Aorta (tissue), 5 donors: ENCODE measurements at regions not wholly inside any gene's neighbourhood (a gene's known extent, or its start where the extent isn't known, plus 50 kb on each side); places are given as distances from the start of the nearest gene placed in this dataset.

ENCODE experiments used
- ATAC-seq: fragments of 200-7000 bp; cut with Tn5 transposase; one replicate; pipeline ENCODE4 v1.9.1; 2022; ENCODE audit warnings: moderate library complexity; ENCODE audit not compliant: low FRiP score
- DNase-seq, 2 donors: peaks; one replicate each; pipeline ENCODE4 v3.0.0-alpha.2; 2020
- H3K27ac ChIP-seq, 2 donors: one replicate each; pipeline ENCODE4 v1.5.1; 2013; ENCODE audit warnings: low read length in 2 of 2, mild to moderate bottlenecking in 2 of 2, moderate library complexity in 2 of 2, control low read depth in 1 of 2, inconsistent platforms in 1 of 2, low read depth in 1 of 2
- H3K27me3 ChIP-seq, 2 donors: one replicate each; pipeline ENCODE4 v1.6.1; 2013; ENCODE audit warnings: control low read depth in 1 of 2, low read length in 1 of 2, mild to moderate bottlenecking in 1 of 2, moderate library complexity in 1 of 2; ENCODE audit not compliant: insufficient read depth in 2 of 2, control insufficient read depth in 1 of 2
- H3K36me3 ChIP-seq, 2 donors: one replicate each; pipeline ENCODE4 v1.6.1; 2013; ENCODE audit warnings: control low read depth in 1 of 2, low read length in 1 of 2, mild to moderate bottlenecking in 1 of 2; ENCODE audit not compliant: insufficient read depth in 2 of 2, control insufficient read depth in 1 of 2
- H3K4me1 ChIP-seq, 2 donors: one replicate each; pipeline ENCODE4 v1.6.1; 2013; ENCODE audit warnings: low read length in 2 of 2, control low read depth in 1 of 2, mild to moderate bottlenecking in 1 of 2, moderate library complexity in 1 of 2; ENCODE audit not compliant: insufficient read depth in 2 of 2, control insufficient read depth in 1 of 2
- H3K4me3 ChIP-seq, 2 donors: one replicate each; pipeline ENCODE4 v1.5.1; 2013; ENCODE audit warnings: low read length in 2 of 2, control low read depth in 1 of 2, mild to moderate bottlenecking in 1 of 2
- H3K9me3 ChIP-seq: one replicate; pipeline ENCODE4 v1.6.1; 2013; ENCODE audit warnings: mild to moderate bottlenecking, low read length; ENCODE audit not compliant: control insufficient read depth
- WGBS, 2 donors: extraction: QIAGEN DNeasy Blood & Tissue Kit; methylation state at CpG; one replicate each; pipeline ENCODE4 v1.1.7; 2013; 5-methylcytosine and 5-hydroxymethylcytosine counted together
- intact Hi-C, 2 donors: fragments of 100-400 bp; cut with DNase I; formaldehyde crosslinking; loops; one replicate each; pipeline versions ENCODE4 v1.14.2 to v1.15.0; 2022
- donor health status: healthy with polysubstance abuse.
- donor health status: Bipolar disorder and iron deficiency.
- donor health status: DM: no; HTN: no; CAD: no.
- donor health status: DM: no; HTN: no; CAD: no.
- donor health status: DM: yes; HTN: yes; CAD: no.

GRCh38 chr18:57961411-57961810 is 82.6 kb upstream of the NEDD4L start:
- H3K4me3 ChIP-seq: no peak overlapping the region
- no peaks in the 10 kb centered on the region for H3K4me1 ChIP-seq
- intact Hi-C loops: no loop called here
- no peaks in the 10 kb centered on the region for H3K27me3 ChIP-seq
- H3K36me3 ChIP-seq: no peaks in the 10 kb centered on the region
- no peaks in the 10 kb centered on the region for H3K9me3 ChIP-seq
- DNase-seq (no peak), ATAC-seq (no peak)
- H3K27ac ChIP-seq: no peak overlapping the region

GRCh38 chr18:57959278-57959677 is 84.7 kb upstream of the NEDD4L start:
- Histone ChIP-seq H3K9me3 (no peaks in the 10 kb centered on the region), H3K4me3 (no peak overlapping the region), H3K27me3 (no peaks in the 10 kb centered on the region), H3K36me3 (no peaks in the 10 kb centered on the region), H3K27ac (no peak overlapping the region), H3K4me1 (no peaks in the 10 kb centered on the region)
- 39% methylated on average over 3 of the region's 3 CpGs for whole genome bisulfite sequencing, 2 donors
- no peak for ATAC-seq
- intact Hi-C loops: no loop called here
- DNase-seq: no peak

DNA sequence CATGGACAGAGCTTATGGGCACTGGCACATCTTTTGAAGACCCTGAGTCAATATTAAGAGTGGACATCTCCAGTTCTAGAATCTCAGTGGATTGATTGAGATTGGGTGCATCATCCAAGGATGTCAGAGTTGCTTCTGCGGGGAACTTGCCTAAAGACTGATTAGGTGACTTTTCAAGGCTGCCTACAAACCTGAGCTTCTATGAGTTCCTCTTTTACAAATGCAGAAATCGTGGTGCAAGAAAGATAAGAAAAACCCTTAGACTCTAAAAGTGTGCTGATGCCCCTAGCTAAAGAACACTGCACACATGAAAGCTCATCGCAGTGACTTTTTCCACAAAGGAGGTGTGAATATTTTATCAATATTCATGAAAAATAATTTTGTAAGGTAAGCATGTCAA is 86.8 kb upstream of the NEDD4L start:
- DNase-seq (no peak), ATAC-seq (no peak)
- H3K27me3 ChIP-seq: no peaks in the 10 kb centered on the region
- WGBS, 2 donors: 86 to 92% methylated on average over 3 of the region's 3 CpGs
- H3K4me1 ChIP-seq: no peaks in the 10 kb centered on the region
- no peak overlapping the region for H3K4me3 ChIP-seq
- no peaks in the 10 kb centered on the region for H3K36me3 ChIP-seq
- H3K27ac ChIP-seq: no peak overlapping the region
- intact Hi-C loops: no loop called here
- H3K9me3 ChIP-seq: no peaks in the 10 kb centered on the region

- Histone ChIP-seq H3K36me3 (no peaks in the 10 kb centered on the region), H3K9me3 (no peaks in the 10 kb centered on the region), H3K27me3 (no peaks in the 10 kb centered on the region), H3K4me3 (no peak overlapping the region), H3K4me1 (peaks cover 0 to 2% of the 10 kb centered on the region in 2 donors), H3K27ac (no peak overlapping the region)
- 76 to 79% methylated on average over 3 of the region's 3 CpGs for whole genome bisulfite sequencing, 2 donors
- ATAC-seq: no peak
- no peak for DNase-seq
- intact Hi-C loops: no loop called here
Observed at GRCh38 chr18:57956491-57956890, 87.5 kb upstream of the NEDD4L start.

DNA sequence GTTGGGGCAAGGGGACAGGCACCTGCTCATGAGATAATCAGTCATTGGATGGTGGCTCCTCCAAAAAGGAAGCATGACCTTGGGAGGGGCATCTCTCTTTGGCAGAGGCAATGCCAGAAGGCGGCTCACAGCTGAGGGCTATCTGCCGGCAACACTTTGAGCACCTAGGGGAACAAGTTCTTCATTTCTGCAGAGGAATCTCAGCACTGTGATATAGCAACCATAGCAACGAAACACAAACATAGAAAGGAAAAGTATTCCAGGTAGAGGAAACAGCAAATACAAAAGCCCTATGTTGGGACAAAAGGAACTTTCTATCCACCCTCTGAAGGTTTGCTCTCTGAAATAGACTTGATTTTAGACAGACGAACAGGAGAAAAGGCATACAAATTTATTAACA is 89.1 kb upstream of the NEDD4L start:
- no peak overlapping the region for H3K27ac ChIP-seq

DNA sequence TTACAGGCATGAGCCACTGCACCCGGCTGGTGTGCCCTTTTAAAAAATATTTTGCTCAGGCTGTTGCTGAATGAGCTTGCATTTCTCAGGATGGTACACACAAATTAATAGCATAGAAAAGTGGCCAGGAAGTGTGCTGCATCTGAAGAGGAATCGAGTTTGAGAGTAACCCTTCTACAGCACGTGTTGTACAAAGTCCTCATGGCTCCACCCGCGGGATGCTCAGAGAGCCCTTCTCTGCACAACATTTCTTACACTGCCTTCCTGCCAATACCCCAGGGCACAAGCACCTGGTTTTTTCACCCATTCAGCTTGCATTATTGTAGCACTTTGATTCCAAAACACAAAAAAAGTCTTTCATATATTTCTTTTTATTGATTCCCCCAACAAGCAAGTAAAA is 90.1 kb upstream of the NEDD4L start:
- intact Hi-C loops: no loop called here
- H3K9me3 ChIP-seq: no peaks in the 10 kb centered on the region
- H3K36me3 ChIP-seq: no peaks in the 10 kb centered on the region
- no peak for ATAC-seq
- H3K27ac ChIP-seq: no peak overlapping the region
- 86 to 88% methylated on average over 5 of the region's 5 CpGs for WGBS, 2 donors
- no peaks in the 10 kb centered on the region for H3K27me3 ChIP-seq
- no peak for DNase-seq
- no peak overlapping the region for H3K4me3 ChIP-seq
- H3K4me1 ChIP-seq: peaks cover 0 to 2% of the 10 kb centered on the region in 2 donors

More for the DNA sequence above, 89.1 kb upstream of the NEDD4L start:
- no peak for DNase-seq
- WGBS, 2 donors: 93 to 95% methylated on average over 4 of the region's 4 CpGs
- Histone ChIP-seq H3K36me3 (no peaks in the 10 kb centered on the region), H3K4me3 (no peak overlapping the region), H3K27me3 (no peaks in the 10 kb centered on the region), H3K9me3 (no peaks in the 10 kb centered on the region), H3K4me1 (peaks cover 0 to 2% of the 10 kb centered on the region in 2 donors)
- intact Hi-C loops: no loop called here
- no peak for ATAC-seq

GRCh38 chr18:57951999-57952774 is 91.8 kb upstream of the NEDD4L start:
- Histone ChIP-seq H3K27ac (no peak overlapping the region), H3K9me3 (no peaks in the 10 kb centered on the region), H3K27me3 (no peaks in the 10 kb centered on the region), H3K4me1 (peaks cover 0 to 2% of the 10 kb centered on the region in 2 donors), H3K4me3 (no peak overlapping the region), H3K36me3 (no peaks in the 10 kb centered on the region)
- intact Hi-C loops: no loop called here
- DNase-seq (no peak), ATAC-seq (peak; percentile 59)
- 18 to 19% methylated on average over 10 of the region's 10 CpGs for WGBS, 2 donors

- WGBS, 2 donors: 77 to 79% methylated on average over 8 of the region's 8 CpGs
- Histone ChIP-seq H3K27me3 (no peaks in the 10 kb centered on the region), H3K27ac (no peak overlapping the region), H3K36me3 (no peaks in the 10 kb centered on the region), H3K4me1 (peaks cover 0 to 2% of the 10 kb centered on the region in 2 donors), H3K4me3 (no peak overlapping the region), H3K9me3 (no peaks in the 10 kb centered on the region)
- DNase-seq (no peak), ATAC-seq (no peak)
- intact Hi-C loops: no loop called here
Observed at GRCh38 chr18:57951117-57951796, 92.8 kb upstream of the NEDD4L start.

DNA sequence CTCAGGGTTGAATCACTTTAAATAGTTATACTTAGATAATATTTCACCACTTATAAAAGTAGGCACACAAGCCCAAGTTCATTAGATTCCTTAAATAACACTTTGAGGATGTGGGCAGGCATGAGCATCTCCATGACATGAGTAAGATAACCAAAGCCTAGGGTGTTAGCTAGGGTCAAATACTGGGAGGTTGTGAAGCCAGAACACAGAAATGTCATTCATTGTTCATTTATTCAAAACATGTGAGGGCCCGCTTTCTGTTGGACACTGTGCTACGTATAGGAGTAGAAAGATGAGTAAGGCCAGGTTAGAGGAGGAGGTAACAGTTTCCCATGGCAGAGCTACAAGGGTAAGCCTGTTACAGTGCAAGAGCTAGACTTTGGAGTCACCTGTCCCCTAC is 93.5 kb upstream of the NEDD4L start:
- 98 to 99% methylated on average over 2 of the region's 2 CpGs for WGBS, 2 donors

More for the DNA sequence above, 93.5 kb upstream of the NEDD4L start:
- H3K36me3 ChIP-seq: no peaks in the 10 kb centered on the region
- no peak overlapping the region for H3K27ac ChIP-seq
- peaks cover 0 to 2% of the 10 kb centered on the region in 2 donors for H3K4me1 ChIP-seq
- no peaks in the 10 kb centered on the region for H3K9me3 ChIP-seq
- DNase-seq (no peak), ATAC-seq (no peak)
- intact Hi-C loops: no loop called here
- H3K4me3 ChIP-seq: no peak overlapping the region
- H3K27me3 ChIP-seq: no peaks in the 10 kb centered on the region
